Tibial nerve (tissue), 4 donors: ENCODE measurements at regions not wholly inside any gene's neighbourhood (a gene's known extent, or its start where the extent isn't known, plus 50 kb on each side); places are given as distances from the start of the nearest gene placed in this dataset.

Experiments used
- DNase-seq, 2 donors: peaks; one replicate each; pipeline ENCODE4 v3.0.0-alpha.2; 2019; ENCODE audit warnings: low spot score in 2 of 2
- H3K27ac ChIP-seq, 4 donors: fragments of 200-600 bp; sonication (generic) in 3 of 4; one replicate each; pipeline ENCODE4 v1.5.1; 2017 to 2019; ENCODE audit warnings: mild to moderate bottlenecking in 1 of 4
- H3K27me3 ChIP-seq, 2 donors: fragments of 200-600 bp; sonication (generic) in 1 of 2; one replicate each; pipeline versions ENCODE4 v1.5.1 to v1.6.0; 2017 to 2019
- H3K36me3 ChIP-seq, 3 donors: fragments of 200-600 bp; sonication (generic); one replicate each; pipeline ENCODE4 v1.5.1; 2018 to 2019
- H3K4me1 ChIP-seq, 4 donors: fragments of 200-600 bp; sonication (generic) in 3 of 4; one replicate each; pipeline ENCODE4 v1.5.1; 2017 to 2019
- H3K4me3 ChIP-seq, 4 donors: fragments of 200-600 bp; sonication (generic) in 3 of 4; one replicate each; pipeline ENCODE4 v1.5.1; 2017 to 2019; ENCODE audit warnings: mild to moderate bottlenecking in 1 of 4, moderate library complexity in 1 of 4
- H3K9me3 ChIP-seq, 4 donors: fragments of 200-600 bp; sonication (generic) in 3 of 4; one replicate each; pipeline ENCODE4 v1.5.1; 2017 to 2019
- EP300 ChIP-seq, 2 donors: sonication (generic); formaldehyde crosslinking; IDR thresholded peaks; one replicate each; pipeline ENCODE4 v1.6.1; 2017; ENCODE audit warnings: antibody characterized with exemption in 2 of 2, mild to moderate bottlenecking in 1 of 2
- POLR2A ChIP-seq, 2 donors: fragments of 450-650 bp; IDR thresholded peaks; one replicate each; pipeline ENCODE4 v1.6.1; 2017; ENCODE audit warnings: antibody characterized with exemption in 2 of 2, mild to moderate bottlenecking in 2 of 2, moderate library complexity in 2 of 2
- WGBS, 2 donors: methylation state at CpG; one replicate each; pipeline ENCODE4 v1.1.5; 2018; 5-methylcytosine and 5-hydroxymethylcytosine counted together
- TF ChIP-seq, protein P1 (sequence below), 5 experiments: fragments of 200-600 bp in 3 of 5; fragments of 450-650 bp in 2 of 5; sonication (generic) in 3 of 5; IDR thresholded peaks; one replicate each; pipeline ENCODE4 v1.5.1; 2016 to 2019; ENCODE audit warnings: antibody characterized with exemption in 5 of 5, mild to moderate bottlenecking in 3 of 5, moderate library complexity in 2 of 5

DNA sequence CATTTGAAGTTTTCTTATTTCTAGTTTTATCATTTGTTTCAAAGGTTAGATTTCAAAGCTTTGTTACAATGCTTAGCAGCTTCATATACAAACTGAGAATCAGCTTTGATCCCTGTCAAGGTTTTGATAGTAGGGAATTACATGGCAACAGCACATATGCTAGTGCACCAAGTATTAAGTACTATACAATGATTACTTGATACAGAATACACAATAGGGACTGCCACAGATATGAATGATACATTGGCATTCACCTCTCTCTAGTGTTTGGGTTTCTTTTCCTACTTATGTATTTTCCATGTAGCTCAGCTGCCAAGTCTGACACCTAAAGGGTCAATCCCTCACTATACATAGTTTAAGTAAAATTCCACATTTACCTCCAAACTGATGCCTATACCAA lies 344.0 kb downstream of the FAT4 start:
- Histone ChIP-seq H3K4me1 (no peaks in the 10 kb centered on the region), H3K27me3 (no peaks in the 10 kb centered on the region), H3K4me3 (no peak overlapping the region), H3K27ac (no peak overlapping the region), H3K9me3 (no peaks in the 10 kb centered on the region), H3K36me3 (no peaks in the 10 kb centered on the region)
- DNase-seq, result no peak
- TF ChIP-seq, protein P1, sequence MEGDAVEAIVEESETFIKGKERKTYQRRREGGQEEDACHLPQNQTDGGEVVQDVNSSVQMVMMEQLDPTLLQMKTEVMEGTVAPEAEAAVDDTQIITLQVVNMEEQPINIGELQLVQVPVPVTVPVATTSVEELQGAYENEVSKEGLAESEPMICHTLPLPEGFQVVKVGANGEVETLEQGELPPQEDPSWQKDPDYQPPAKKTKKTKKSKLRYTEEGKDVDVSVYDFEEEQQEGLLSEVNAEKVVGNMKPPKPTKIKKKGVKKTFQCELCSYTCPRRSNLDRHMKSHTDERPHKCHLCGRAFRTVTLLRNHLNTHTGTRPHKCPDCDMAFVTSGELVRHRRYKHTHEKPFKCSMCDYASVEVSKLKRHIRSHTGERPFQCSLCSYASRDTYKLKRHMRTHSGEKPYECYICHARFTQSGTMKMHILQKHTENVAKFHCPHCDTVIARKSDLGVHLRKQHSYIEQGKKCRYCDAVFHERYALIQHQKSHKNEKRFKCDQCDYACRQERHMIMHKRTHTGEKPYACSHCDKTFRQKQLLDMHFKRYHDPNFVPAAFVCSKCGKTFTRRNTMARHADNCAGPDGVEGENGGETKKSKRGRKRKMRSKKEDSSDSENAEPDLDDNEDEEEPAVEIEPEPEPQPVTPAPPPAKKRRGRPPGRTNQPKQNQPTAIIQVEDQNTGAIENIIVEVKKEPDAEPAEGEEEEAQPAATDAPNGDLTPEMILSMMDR (IDR thresholded peaks at IDR 0.05), result no peak
- TF ChIP-seq EP300 (IDR thresholded peaks at IDR 0.05) (no peak), POLR2A (IDR thresholded peaks at IDR 0.05) (no peak)

DNA sequence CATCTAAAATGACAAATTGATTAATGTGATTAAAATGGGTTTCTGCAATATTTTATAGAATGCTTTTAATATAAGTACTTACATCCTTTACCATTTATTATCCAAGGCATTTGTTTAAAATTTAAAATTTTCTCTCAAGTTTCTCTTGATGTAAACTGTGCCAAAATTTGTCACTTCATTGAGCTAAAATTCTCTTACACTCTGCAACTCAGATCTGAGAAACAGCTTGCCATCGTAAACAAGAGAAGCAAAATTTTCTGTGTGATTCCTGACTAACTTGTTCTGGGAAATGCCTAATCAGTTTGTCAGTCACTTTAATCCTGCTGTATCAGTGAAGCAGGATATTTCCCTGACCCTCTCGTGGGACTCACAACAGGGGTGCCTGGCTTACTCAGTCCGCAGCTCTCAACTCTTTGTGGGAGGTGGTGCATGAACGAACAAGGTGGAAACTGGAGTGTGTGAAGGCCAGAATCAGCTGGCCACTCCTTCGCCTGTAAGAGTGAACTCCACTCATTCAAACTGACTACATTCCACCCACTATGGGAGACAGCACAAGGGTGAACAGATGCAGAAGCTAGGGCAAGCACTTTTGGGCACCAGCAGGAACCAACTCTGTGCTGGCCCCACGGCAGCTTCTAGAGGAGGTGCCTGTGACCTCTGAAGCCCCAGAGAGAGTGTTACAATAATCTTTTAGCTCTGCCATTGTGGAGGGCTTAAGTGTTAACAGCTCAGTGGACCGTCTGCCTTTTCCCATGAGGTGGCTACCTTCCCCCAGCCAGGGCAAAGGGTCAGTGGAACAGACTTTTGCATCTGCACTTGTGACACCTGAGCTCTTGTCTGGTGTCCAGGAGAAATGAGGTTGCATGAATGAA lies 349.4 kb downstream of the FAT4 start:
- no peaks in the 10 kb centered on the region for H3K4me1 ChIP-seq
- H3K36me3 ChIP-seq, result no peaks in the 10 kb centered on the region
- TF ChIP-seq EP300 (IDR thresholded peaks at IDR 0.05), result no peak
- TF ChIP-seq, protein P1 (IDR thresholded peaks at IDR 0.05), result no peak
- TF ChIP-seq POLR2A (IDR thresholded peaks at IDR 0.05), result no peak
- WGBS, 2 donors, result 78 to 81% methylated on average over 7 of the region's 7 CpGs
- no peak overlapping the region for H3K27ac ChIP-seq
- no peak for DNase-seq
- no peaks in the 10 kb centered on the region for H3K27me3 ChIP-seq
- no peak overlapping the region for H3K4me3 ChIP-seq
- no peaks in the 10 kb centered on the region for H3K9me3 ChIP-seq

- H3K9me3 ChIP-seq, result no peaks in the 10 kb centered on the region
- H3K27ac ChIP-seq, result no peak overlapping the region
- WGBS, 2 donors, result 96 to 98% methylated on average over 1 of the region's 1 CpG
- no peaks in the 10 kb centered on the region for H3K4me1 ChIP-seq
- H3K27me3 ChIP-seq, result no peaks in the 10 kb centered on the region
- TF ChIP-seq POLR2A (IDR thresholded peaks at IDR 0.05) (no peak), EP300 (IDR thresholded peaks at IDR 0.05) (no peak)
- TF ChIP-seq, protein P1 (IDR thresholded peaks at IDR 0.05), result no peak
- no peak overlapping the region for H3K4me3 ChIP-seq
- DNase-seq, result no peak
- no peaks in the 10 kb centered on the region for H3K36me3 ChIP-seq
Observed at GRCh38 chr4:125666635-125667034, 351.9 kb downstream of the FAT4 start.

DNA sequence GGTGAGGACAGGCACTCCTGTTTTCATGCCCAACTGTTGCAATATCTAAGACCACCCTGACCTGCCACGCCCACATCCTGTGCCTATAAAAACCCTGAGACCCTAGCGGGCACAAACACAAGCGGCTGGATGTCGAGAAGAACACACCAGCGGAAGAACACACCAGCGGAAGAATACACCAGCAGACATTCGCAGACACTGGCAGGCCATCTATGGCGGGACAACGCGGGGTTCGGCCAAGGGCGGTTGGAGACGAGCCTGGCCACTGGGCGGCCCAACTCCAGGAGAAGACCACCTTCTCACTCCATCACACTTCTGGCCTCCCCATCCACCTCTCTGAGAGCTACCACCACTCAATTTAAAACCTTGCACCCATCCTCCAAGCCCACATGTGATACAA lies 361.4 kb downstream of the FAT4 start:
- Histone ChIP-seq H3K27ac (no peak overlapping the region), H3K27me3 (no peaks in the 10 kb centered on the region), H3K9me3 (no peaks in the 10 kb centered on the region), H3K4me3 (no peak overlapping the region), H3K4me1 (no peaks in the 10 kb centered on the region), H3K36me3 (no peaks in the 10 kb centered on the region)
- WGBS, 2 donors, result 96 to 97% methylated on average over 14 of the region's 14 CpGs
- no peak for DNase-seq
- TF ChIP-seq, protein P1 (IDR thresholded peaks at IDR 0.05), result no peak
- TF ChIP-seq POLR2A (IDR thresholded peaks at IDR 0.05), result no peak
- no peak for TF ChIP-seq EP300 (IDR thresholded peaks at IDR 0.05)

DNA sequence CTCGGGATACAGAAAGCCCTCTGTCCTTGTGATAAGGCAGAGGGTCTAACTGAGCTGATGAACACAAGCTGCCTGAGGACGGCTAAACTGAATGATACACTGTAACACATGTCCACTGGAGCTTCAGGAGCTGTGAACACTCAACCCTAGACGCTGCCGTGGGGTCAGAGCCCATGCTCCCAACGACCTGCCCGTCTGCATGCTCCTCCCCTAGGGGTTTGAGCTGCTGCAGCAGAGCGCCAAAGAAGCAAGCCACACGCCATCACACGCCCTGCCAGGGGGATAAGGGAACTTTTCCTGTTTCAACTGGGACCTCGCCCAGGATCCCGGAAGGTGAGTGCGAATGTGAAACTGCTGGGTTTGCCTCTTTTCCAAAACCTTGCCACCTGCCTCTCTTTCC lies 361.8 kb downstream of the FAT4 start:
- no peaks in the 10 kb centered on the region for H3K27me3 ChIP-seq
- 82 to 88% methylated on average over 12 of the region's 12 CpGs for WGBS, 2 donors

More for the DNA sequence above, 361.8 kb downstream of the FAT4 start:
- Histone ChIP-seq H3K9me3 (no peaks in the 10 kb centered on the region), H3K36me3 (no peaks in the 10 kb centered on the region), H3K27ac (no peak overlapping the region), H3K4me1 (no peaks in the 10 kb centered on the region), H3K4me3 (no peak overlapping the region)
- TF ChIP-seq, protein P1 (IDR thresholded peaks at IDR 0.05), result no peak
- TF ChIP-seq EP300 (IDR thresholded peaks at IDR 0.05) (no peak), POLR2A (IDR thresholded peaks at IDR 0.05) (no peak)
- no peak for DNase-seq
